ENCODE measurements at regions not wholly inside any gene's neighbourhood (a gene's known extent, or its start where the extent isn't known, plus 50 kb on each side); places are given as distances from the start of the nearest gene placed in this dataset.

GRCh38 chr5:121572061-121572460 is 279.6 kb upstream of the FTMT start:
- Histone ChIP-seq H3K4me1 (no peaks in the 10 kb centered on the region), H3K9me3 (no peaks in the 10 kb centered on the region), H3K27ac (no peak overlapping the region), H3K4me3 (no peak overlapping the region), H3K36me3 (no peaks in the 10 kb centered on the region), H3K27me3 (no peaks in the 10 kb centered on the region)
- intact Hi-C loops (cut with DNase I) = no loop called here
- DNase-seq = no peak
- 31% methylated on average over 1 of the region's 1 CpG for WGBS (ENCODE audit: insufficient coverage, low coverage, low lambda C conversion rate, missing lambda C conversion rate)
- ATAC-seq = no peak
- TF ChIP-seq, protein P1, sequence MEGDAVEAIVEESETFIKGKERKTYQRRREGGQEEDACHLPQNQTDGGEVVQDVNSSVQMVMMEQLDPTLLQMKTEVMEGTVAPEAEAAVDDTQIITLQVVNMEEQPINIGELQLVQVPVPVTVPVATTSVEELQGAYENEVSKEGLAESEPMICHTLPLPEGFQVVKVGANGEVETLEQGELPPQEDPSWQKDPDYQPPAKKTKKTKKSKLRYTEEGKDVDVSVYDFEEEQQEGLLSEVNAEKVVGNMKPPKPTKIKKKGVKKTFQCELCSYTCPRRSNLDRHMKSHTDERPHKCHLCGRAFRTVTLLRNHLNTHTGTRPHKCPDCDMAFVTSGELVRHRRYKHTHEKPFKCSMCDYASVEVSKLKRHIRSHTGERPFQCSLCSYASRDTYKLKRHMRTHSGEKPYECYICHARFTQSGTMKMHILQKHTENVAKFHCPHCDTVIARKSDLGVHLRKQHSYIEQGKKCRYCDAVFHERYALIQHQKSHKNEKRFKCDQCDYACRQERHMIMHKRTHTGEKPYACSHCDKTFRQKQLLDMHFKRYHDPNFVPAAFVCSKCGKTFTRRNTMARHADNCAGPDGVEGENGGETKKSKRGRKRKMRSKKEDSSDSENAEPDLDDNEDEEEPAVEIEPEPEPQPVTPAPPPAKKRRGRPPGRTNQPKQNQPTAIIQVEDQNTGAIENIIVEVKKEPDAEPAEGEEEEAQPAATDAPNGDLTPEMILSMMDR (IDR thresholded peaks at IDR 0.05) = no peak
- TF ChIP-seq POLR2A (IDR thresholded peaks at IDR 0.05) = no peak

DNA sequence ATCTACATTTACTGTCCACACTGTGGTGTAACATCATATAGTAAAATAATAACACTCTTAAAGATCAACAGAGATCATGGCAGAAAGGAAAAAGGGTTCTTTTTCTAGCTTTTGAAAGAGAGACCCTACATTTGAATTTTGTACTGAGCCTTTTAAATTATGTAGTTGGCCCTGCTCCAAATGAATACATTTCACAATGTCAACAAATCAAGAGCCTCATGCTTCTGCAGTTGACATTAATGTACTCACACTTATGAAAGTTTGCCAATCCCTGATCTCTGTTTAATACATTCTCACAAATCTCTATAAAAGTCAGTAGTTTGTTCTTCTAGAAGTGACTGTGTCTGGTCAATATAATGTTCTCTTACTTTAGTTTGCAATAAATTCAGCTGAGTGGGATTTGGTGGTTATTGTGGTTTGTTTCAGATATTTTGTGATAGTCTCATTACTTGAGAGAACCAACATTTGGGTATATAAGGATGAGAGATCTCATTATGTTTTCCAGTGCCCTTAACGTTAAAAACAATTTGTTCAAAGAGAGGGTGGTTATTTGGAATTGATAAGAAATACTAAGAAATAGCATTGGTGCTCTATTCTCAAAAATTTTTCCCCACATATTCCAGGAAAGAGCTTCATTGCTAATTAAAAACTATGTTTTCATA is 277.8 kb upstream of the FTMT start:
- TF ChIP-seq POLR2A (IDR thresholded peaks at IDR 0.05) = no peak
- TF ChIP-seq, protein P1 (IDR thresholded peaks at IDR 0.05) = no peak
- Histone ChIP-seq H3K36me3 (no peaks in the 10 kb centered on the region), H3K27me3 (no peaks in the 10 kb centered on the region), H3K4me3 (no peak overlapping the region), H3K4me1 (no peaks in the 10 kb centered on the region), H3K9me3 (no peaks in the 10 kb centered on the region), H3K27ac (no peak overlapping the region)
- WGBS (ENCODE audit: insufficient coverage, low coverage, low lambda C conversion rate, missing lambda C conversion rate) = 25% methylated on average over 1 of the region's 1 CpG
- DNase-seq = no peak
- no peak for ATAC-seq
- intact Hi-C loops (cut with DNase I) = no loop called here

- TF ChIP-seq, protein P1 (IDR thresholded peaks at IDR 0.05) = no peak
- TF ChIP-seq POLR2A (IDR thresholded peaks at IDR 0.05) = no peak
- Histone ChIP-seq H3K4me1 (no peaks in the 10 kb centered on the region), H3K36me3 (no peaks in the 10 kb centered on the region), H3K4me3 (no peak overlapping the region), H3K9me3 (no peaks in the 10 kb centered on the region), H3K27ac (no peak overlapping the region), H3K27me3 (no peaks in the 10 kb centered on the region)
- WGBS (ENCODE audit: insufficient coverage, low coverage, low lambda C conversion rate, missing lambda C conversion rate) = no CpG with 5 or more reads among the region's 2 CpGs
- ATAC-seq = no peak
- intact Hi-C loops (cut with DNase I) = no loop called here
- DNase-seq = no peak
Measured at GRCh38 chr5:121581588-121581987, 270.1 kb upstream of the FTMT start.

GRCh38 chr5:121596882-121597281 is 254.8 kb upstream of the FTMT start:
- H3K27me3 ChIP-seq = no peaks in the 10 kb centered on the region
- no peak overlapping the region for H3K4me3 ChIP-seq
- 87% methylated on average over 3 of the region's 3 CpGs for WGBS (ENCODE audit: insufficient coverage, low coverage, low lambda C conversion rate, missing lambda C conversion rate)
- no peaks in the 10 kb centered on the region for H3K9me3 ChIP-seq
- TF ChIP-seq, protein P1 (IDR thresholded peaks at IDR 0.05) = no peak
- TF ChIP-seq POLR2A (IDR thresholded peaks at IDR 0.05) = no peak
- no peak overlapping the region for H3K27ac ChIP-seq
- no peak for ATAC-seq
- intact Hi-C loops (cut with DNase I) = no loop called here
- no peaks in the 10 kb centered on the region for H3K4me1 ChIP-seq
- H3K36me3 ChIP-seq = no peaks in the 10 kb centered on the region
- DNase-seq = no peak

GRCh38 chr5:121608826-121609225 is 242.9 kb upstream of the FTMT start:
- no peaks in the 10 kb centered on the region for H3K36me3 ChIP-seq
- H3K9me3 ChIP-seq = no peaks in the 10 kb centered on the region
- TF ChIP-seq, protein P1 (IDR thresholded peaks at IDR 0.05) = no peak
- TF ChIP-seq POLR2A (IDR thresholded peaks at IDR 0.05) = no peak
- intact Hi-C loops (cut with DNase I) = no loop called here
- H3K27ac ChIP-seq = no peak overlapping the region
- H3K4me3 ChIP-seq = no peak overlapping the region
- DNase-seq (no peak), ATAC-seq (no peak)
- H3K27me3 ChIP-seq = no peaks in the 10 kb centered on the region
- WGBS (ENCODE audit: insufficient coverage, low coverage, low lambda C conversion rate, missing lambda C conversion rate) = 33% methylated on average over 1 of the region's 2 CpGs
- no peaks in the 10 kb centered on the region for H3K4me1 ChIP-seq
